ENCODE measurements at regions not wholly inside any gene's neighbourhood (a gene's known extent, or its start where the extent isn't known, plus 50 kb on each side); places are given as distances from the start of the nearest gene placed in this dataset.

GRCh38 chrX:45876206-45876605 lies 669.0 kb downstream of the ZNF674 start:
- TF ChIP-seq POLR2AphosphoS5 (IDR thresholded peaks at IDR 0.05; ENCODE audit: low read depth, low read length) (no peak), POLR2A (IDR thresholded peaks at IDR 0.05; ENCODE audit: low read depth, low read length) (no peak), POU2F2 (IDR thresholded peaks at IDR 0.05; ENCODE audit: low read depth, low read length) (no peak)
